ENCODE measurements at regions not wholly inside any gene's neighbourhood (a gene's known extent, or its start where the extent isn't known, plus 50 kb on each side); places are given as distances from the start of the nearest gene placed in this dataset.
A peak's percentile ranks its signal among the peaks of the same experiment; 100 is the strongest.

DNA sequence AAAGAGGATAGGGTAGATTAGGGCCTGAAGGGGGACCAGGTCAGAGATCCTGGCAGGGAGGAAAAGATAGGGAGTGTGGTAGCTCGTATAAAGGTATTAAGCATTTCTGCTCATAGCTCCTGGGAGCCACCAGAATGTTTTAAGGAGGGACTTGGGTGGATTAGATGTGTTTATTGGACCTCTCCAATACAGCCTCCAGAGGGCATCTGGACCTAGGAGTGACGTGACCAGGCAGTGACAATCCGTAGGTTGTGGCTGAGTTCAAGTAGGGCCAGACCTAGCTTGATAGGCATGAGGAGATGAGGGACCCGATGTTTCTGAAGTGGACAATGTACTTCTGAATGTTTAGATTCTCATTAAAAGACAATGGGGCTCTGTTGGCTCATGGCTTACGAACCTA is 435.2 kb downstream of the MCTP2 start:
- TF ChIP-seq, protein P1, sequence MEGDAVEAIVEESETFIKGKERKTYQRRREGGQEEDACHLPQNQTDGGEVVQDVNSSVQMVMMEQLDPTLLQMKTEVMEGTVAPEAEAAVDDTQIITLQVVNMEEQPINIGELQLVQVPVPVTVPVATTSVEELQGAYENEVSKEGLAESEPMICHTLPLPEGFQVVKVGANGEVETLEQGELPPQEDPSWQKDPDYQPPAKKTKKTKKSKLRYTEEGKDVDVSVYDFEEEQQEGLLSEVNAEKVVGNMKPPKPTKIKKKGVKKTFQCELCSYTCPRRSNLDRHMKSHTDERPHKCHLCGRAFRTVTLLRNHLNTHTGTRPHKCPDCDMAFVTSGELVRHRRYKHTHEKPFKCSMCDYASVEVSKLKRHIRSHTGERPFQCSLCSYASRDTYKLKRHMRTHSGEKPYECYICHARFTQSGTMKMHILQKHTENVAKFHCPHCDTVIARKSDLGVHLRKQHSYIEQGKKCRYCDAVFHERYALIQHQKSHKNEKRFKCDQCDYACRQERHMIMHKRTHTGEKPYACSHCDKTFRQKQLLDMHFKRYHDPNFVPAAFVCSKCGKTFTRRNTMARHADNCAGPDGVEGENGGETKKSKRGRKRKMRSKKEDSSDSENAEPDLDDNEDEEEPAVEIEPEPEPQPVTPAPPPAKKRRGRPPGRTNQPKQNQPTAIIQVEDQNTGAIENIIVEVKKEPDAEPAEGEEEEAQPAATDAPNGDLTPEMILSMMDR (IDR thresholded peaks at IDR 0.05): no peak

DNA sequence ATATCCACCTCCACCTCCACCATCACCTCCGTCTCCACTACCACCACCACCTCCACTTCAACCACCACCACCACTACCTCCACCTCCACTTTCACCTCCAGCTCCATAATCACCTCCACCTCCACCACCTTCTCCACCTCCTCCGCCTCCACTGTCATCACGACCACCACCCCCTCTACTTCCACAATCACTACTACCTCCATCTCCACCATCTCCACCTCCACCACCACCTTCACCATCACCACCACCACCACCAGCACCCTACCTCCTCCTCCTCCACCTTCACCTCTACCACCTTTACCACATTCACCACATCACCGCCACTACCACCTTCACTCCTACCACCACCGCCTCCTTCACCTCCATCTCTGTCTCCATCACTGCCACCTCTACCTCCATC is 435.7 kb downstream of the MCTP2 start:
- TF ChIP-seq, protein P1 (IDR thresholded peaks at IDR 0.05): no peak

DNA sequence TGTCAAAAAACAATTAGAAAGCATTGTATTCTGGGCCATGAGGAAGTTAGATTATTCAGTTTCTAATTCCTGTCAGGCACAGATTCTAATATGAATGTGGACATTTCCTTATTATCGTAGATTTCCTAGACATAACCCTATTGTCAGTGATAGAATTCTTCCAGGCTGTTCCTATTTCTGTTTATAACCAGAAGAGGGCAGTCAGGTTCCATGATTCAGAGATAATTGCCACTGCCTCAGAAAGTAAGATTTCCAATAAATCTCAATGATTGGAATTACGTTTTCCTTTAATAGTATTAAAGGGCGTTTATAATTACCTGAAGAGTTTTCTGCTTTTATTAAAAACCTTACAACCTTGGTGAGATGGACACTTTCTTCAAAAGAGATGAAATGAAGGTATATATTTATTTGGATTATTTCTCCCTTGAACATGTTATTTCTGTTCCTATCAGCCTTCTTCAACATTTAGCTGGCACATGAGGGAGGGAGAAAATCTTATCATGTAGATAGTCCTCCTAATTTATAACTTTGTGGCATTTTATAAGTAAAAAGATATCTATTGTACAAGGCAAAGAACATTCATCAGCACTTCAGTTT is 439.2 kb downstream of the MCTP2 start:
- TF ChIP-seq, protein P1 (IDR thresholded peaks at IDR 0.05): peak; percentile 81

DNA sequence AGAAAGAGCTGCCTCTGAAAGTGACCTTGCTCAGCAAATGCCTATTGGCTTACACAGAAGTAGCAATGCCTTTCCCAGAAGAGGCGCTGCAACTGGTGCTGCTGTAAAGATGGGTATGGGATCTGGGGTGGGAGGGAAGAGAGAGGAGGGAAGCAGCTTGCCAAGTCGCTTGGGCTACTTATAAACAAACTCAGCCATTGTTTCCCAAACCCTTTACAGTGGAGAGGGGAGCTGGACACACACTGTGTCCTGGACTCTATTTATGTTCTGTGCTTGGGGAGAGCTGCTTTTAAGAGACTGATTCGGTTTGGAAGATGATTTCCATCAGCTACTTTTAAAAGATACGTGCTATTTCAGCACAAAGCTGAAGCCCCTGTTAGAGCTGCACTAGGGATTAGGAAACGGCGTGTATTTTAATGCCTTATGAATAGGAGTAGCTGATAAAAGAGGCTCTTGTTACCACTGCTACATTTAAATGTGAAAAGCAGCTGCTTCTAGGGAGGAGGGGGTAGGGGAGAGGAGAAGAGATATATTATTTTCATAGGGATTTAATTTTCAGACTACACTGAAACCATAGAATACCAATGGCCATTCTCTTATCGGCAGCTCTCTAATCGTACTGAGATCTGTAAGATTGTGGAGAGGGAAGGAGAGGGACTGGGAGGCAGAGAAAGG is 440.6 kb downstream of the MCTP2 start:
- TF ChIP-seq, protein P1 (IDR thresholded peaks at IDR 0.05): no peak

DNA sequence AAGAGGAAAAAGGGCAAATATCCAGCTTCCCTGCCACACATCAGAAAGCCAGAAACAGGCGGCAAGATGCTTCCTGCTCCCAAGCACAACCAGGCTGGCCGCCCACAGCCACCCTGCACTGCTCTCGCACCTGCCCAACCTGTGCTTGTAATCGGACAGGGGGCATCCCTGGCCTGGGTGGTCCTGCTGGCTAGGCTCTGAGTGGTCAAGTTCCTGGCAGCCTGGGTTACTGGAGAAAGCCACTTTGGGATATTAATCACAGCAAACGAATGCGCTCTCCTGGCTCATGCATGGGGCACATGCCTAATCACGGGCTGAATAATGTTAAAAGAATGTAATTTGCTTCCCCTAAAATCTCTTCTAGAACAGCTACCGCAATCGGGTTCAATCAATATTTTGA is 442.4 kb downstream of the MCTP2 start:
- TF ChIP-seq, protein P1 (IDR thresholded peaks at IDR 0.05): no peak

DNA sequence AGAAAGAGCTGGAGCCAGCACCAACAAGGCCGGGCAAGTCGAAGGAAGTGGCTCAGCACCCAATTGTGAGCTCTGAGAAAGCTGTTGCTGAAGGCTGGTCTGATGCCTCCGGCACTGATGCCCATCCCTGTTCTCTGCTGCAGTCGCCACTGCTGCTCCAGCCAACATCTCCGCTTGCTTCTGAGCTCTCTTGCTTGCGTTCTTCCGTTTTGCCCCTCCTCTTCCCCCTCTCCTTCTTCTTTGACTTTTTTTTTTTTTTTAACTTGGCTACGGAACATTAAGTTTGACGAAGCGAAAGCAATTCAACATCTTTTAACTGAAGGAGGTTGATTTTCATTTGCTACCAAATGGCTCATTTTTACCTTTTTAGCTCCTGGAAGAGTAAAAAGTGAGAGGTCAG is 442.9 kb downstream of the MCTP2 start:
- TF ChIP-seq, protein P1 (IDR thresholded peaks at IDR 0.05): no peak

DNA sequence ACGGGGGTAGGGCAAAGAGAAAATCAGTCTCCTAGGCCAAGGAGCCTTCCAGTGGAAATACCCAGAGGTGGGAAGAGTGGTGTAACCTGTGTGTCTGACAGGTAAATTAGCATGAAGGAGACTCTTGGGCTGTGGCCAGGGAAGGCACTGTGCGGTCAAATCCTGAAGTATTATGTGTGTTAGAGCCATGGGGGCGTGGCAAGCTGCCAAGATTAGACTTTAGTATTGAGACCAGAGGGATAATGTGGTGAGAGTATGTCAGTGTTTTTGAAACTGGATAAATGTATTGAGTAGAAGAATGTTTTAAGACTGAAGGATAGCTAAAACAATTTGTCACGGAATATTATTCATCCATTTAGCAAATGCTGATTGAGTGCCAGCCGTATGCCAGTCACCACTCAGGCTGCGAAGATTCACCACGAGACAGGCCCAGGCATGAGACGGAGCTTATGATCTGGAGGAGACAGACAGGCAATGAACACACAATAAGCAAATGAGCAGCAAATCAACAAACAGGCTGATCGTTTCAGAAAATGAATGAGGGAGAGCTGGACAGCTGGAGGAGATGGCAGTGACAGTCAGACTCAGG is 445.9 kb downstream of the MCTP2 start:
- TF ChIP-seq, protein P1 (IDR thresholded peaks at IDR 0.05): no peak
